ENCODE measurements at regions not wholly inside any gene's neighbourhood (a gene's known extent, or its start where the extent isn't known, plus 50 kb on each side); places are given as distances from the start of the nearest gene placed in this dataset.

DNA sequence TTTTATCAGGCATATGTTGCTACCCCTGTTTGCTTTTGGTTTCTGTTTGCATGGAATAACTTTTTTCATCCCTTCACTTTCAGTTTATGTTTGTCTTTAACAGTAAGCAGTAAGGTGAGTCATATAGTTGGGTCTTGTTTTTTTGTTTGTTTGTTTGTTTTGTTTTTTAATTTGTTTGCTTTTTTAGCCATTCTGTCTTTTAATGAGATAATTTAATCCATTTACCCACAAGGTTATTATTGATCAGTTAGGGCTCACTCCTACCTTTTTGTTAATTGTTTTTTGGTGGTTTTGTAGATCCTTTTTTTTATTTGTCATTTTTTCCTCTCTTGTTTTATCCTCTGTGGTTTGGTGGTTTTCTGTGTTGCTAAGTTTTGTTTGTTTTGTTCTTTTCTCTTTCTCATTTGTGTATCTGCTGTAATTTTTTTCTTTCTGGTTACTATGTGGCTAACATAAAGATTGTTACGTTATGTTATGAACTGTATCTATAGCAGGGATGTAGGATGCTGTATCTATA, 379.5 kb upstream of the MAD2L1 start:
- in situ Hi-C loops (cut with HindIII; ENCODE audit: low pct_unique_long_range_greater_than_20kb, low sequenced_read_pairs) = no loop called here
- no peak for DNase-seq (ENCODE audit: low read depth)

DNA sequence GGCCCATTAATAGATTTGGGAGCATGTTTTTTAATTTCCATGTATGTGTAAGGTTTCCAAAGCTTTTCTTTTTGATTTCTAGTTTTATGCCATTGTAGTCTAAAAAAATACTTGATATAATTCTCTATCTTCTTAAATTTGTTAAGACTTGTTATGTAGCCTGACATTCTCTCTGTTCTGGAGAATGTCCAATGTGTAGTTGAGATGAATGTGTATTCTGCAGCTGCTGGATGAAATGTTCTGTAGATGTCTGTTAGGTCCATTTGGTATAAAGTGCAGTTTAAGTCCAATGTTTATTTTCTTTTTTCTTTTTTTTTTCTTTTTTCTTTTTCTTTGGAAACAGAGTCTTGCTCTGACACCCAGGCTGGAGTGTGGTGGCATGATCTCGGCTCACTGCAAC, 378.5 kb upstream of the MAD2L1 start:
- in situ Hi-C loops (cut with HindIII; ENCODE audit: low pct_unique_long_range_greater_than_20kb, low sequenced_read_pairs) = no loop called here
- no peak for DNase-seq (ENCODE audit: low read depth)

DNA sequence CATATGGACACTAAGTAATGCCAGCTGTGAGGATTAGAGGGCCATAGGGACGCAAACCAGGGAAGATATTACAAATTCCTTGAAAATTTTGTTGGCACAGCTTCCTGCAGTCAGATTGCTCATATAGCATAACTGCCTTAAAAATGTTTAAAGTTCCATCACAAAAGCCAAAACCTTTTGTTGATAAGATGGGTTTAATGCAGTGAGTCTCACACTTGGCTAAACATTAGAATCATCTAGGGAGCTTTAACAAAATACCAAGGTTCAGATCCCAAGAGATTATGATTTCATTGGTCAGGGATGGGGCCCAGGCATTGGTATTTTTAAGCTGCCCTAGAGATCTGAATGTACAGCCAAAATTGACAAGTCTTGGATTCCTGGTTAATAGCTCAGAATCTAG, 376.5 kb upstream of the MAD2L1 start:
- in situ Hi-C loops (cut with HindIII; ENCODE audit: low pct_unique_long_range_greater_than_20kb, low sequenced_read_pairs) = no loop called here
- no peak for DNase-seq (ENCODE audit: low read depth)

DNA sequence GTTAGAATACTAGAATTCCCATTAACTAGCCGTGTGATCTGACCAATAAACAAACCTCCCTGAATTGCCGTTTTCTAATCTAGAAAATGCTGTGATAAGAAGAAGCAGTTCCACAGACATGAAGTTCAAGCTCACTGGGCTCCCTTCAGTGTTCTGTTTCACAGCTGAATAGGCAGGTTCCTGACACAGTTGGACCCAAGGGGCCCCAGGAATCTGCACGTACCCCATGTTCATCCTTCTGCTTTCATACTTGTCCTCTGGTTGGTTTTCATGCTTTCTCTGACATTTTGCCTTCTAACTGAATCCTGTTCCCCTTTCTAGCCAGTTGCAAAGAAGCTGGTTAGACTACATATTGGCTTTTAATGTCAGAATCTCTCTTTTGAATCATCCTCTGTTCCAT, 374.1 kb upstream of the MAD2L1 start:
- DNase-seq (ENCODE audit: low read depth) = no peak
- in situ Hi-C loops (cut with HindIII; ENCODE audit: low pct_unique_long_range_greater_than_20kb, low sequenced_read_pairs) = no loop called here

DNA sequence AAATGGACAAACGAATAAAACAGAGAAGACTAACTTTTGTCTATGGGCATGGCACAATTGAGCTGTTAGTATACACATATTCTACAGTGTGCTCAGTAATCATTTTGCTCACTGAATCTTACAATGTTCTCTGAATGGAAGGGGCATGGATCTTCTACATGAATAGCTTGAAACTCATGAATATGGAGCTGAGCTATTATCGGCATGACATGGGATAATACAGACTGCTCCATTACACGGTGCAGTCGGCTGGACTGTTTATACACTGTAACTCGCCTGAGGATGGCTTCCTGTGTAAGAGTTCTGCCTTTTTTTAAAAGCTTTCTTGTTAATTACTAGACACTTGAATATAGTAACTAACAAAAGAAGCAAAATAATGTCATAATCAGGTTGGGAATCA, 368.5 kb upstream of the MAD2L1 start:
- in situ Hi-C loops (cut with HindIII; ENCODE audit: low pct_unique_long_range_greater_than_20kb, low sequenced_read_pairs) = no loop called here
- DNase-seq (ENCODE audit: low read depth) = no peak

DNA sequence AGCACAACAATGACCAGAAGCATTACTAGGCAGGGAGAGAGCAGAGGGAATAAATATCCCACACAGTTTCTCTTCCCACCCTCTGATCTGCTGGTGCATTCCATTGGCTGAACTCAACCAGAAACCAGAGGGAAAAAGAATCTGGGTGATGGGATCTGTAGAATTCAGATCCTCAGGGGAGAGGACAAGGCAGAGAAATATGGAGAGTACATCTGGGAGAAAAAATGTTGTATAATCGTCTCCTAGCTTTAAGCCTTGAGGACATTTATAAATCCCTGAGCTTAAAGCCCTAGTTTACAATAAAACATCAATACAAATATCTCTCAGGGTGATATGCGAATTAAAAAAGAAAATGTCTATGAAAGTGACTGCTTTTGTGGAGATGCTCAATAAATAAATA, 368.1 kb upstream of the MAD2L1 start:
- in situ Hi-C loops (cut with HindIII; ENCODE audit: low pct_unique_long_range_greater_than_20kb, low sequenced_read_pairs) = no loop called here

DNA sequence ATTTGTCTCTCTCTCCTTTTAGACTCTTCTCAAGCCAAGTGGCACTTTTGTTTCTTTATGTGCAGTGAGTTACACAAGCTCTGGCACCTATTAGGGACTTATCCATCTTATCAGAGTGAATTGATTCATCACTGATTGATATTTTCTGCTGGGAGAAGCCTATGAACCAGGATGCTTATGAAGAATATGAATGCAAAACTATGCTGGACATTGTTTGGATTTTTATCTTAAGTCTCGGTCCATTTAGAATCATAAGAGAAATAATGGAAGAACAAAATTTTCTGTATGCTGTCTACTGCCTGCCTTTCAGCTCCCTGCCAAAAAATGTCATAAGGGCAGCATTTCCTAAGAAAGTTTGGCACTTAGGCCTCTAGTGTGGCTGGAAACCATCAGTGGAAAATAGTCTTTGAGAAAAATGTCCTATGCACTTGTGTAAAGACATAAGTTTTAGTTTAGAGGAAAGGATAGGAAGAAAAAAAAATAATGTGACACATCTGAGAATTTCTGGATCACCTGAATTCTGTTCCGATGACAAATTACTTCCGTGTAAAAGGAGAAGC, 365.7 kb upstream of the MAD2L1 start:
- no peak for DNase-seq (ENCODE audit: low read depth)
- in situ Hi-C loops (cut with HindIII; ENCODE audit: low pct_unique_long_range_greater_than_20kb, low sequenced_read_pairs) = no loop called here

More for the DNA sequence above, 368.1 kb upstream of the MAD2L1 start:
- no peak for DNase-seq (ENCODE audit: low read depth)

DNA sequence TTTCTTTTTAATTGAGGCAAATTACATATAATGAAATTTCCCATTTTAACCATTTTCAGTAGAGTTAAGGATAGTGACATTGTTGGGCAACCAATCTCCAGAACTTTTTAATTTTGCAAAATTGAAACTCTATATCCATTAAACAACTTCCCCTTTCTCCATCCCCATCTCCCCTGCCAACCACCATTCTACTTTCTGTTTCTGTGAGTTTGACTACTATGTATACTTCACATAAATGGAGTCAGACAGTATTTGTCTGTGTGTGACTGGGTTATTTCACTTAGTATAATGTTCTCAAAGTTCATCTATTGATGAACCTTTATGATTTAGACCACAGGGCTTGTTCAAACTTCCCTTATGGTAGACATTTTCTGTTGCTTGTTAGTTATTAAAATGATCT, 364.5 kb upstream of the MAD2L1 start:
- DNase-seq (ENCODE audit: low read depth) = no peak
- in situ Hi-C loops (cut with HindIII; ENCODE audit: low pct_unique_long_range_greater_than_20kb, low sequenced_read_pairs) = no loop called here

DNA sequence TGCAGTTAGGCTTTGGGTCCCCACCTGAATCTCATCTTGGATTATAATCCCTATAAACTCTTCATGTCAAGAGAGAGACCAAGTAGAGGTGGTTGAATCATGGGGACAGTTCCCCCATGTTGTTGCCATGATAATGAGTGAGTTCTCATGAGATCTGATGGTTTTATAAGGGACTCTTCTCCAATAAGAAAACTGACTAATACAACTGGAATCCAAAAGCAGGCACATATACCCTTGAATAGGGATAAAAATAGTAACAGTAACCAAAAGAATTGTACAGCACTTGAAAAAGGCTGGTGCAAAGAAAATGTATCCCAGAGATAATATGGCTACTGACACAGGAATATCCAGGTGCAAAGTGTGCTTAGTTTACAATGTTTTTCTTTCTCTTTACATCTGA, 351.5 kb upstream of the MAD2L1 start:
- no peak for DNase-seq (ENCODE audit: low read depth)
- in situ Hi-C loops (cut with HindIII; ENCODE audit: low pct_unique_long_range_greater_than_20kb, low sequenced_read_pairs) = no loop called here

DNA sequence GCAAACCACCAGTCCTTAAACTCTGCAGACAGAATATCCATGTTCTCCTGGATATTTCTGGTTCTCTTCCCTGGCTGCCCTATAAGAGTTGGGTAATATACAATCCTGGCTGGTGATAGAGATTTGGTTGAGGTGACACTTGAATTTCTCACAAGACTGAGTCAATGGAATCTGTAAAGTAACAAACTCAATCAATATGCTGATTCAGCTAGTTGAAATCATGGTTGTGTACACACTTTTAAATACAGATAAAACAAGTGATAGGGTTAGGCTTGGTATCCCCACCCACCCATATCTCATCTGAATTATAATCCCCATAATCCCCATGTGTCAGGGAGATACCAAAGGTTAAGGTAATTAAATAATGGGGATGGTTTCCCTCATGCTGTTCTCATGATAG, 349.2 kb upstream of the MAD2L1 start:
- in situ Hi-C loops (cut with HindIII; ENCODE audit: low pct_unique_long_range_greater_than_20kb, low sequenced_read_pairs) = no loop called here
- DNase-seq (ENCODE audit: low read depth) = no peak

DNA sequence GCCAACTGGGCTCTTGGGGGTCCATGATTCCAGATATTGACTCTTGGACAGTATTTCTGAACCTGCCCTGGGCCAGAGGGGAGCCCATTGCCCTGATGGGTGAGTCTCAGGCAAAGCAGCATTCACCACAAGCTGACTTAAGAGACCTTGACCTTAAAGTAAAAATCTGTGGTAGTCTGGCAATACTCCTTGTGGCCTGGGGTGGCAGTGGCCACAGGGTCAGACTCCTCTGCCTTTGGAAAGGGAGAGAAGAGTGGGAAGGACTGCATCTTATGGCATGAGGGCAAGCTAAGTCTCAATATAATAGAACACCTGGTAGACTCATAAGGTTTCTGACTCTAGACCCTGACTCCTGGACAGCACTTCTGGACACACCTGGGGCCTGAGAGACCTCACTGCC, 340.3 kb upstream of the MAD2L1 start:
- in situ Hi-C loops (cut with HindIII; ENCODE audit: low pct_unique_long_range_greater_than_20kb, low sequenced_read_pairs) = no loop called here
- DNase-seq (ENCODE audit: low read depth) = no peak

DNA sequence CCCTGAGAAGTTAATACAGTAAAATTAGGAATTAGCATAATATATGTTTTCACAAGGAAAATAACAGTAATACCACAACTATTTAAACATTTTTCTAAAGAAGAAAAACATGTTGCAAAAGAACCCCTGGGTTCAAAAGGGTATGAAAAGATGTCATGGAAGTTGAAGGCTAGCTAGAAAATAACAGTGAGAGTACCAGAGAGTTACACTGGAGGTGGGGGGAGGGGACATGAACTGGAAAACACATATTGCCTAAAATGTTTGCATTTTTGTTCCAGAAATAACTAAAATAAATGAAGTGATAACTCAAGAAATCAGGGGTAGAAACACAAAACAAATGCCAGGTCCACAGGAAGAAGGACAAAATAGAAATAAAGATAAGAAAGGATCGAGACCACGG, 336.6 kb upstream of the MAD2L1 start:
- no peak for DNase-seq (ENCODE audit: low read depth)
- in situ Hi-C loops (cut with HindIII; ENCODE audit: low pct_unique_long_range_greater_than_20kb, low sequenced_read_pairs) = no loop called here

DNA sequence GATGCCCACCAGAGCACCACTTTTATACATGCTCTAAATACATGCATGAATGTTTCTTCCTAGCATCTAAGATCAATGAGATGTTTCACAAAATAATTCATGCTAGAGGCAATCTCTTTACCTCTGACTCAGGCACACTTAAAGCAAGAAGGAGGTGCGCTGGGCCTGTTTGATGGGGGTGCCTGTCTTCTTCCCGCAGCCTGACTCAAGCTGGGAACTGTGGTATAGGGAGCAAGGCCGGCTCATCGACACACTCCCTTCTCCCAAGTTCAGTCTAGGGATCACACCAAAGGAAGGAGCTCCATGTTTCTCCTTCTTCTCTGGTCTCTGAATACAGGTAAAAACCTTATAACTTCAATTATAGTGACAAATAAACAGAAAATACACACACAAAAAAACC, 333.8 kb upstream of the MAD2L1 start:
- DNase-seq (ENCODE audit: low read depth) = no peak
- in situ Hi-C loops (cut with HindIII; ENCODE audit: low pct_unique_long_range_greater_than_20kb, low sequenced_read_pairs) = no loop called here

DNA sequence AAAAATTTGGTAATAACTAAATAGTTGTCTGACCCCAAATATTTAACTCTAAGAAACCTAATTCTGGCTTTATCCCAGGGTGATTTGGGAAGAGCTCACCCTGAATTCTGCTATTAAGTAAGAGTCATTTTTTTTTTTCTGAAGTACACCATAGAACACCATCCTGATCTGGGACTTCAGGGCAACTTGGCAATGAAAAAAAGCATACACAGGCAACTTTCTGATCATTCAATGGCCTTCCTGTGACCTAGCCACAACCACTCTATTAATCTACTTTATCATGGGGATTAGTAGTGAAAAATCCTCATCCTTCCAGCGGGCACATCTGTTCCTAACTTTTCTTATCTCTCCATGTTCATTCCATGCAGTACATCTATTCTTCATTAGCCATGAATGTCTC, 333.2 kb upstream of the MAD2L1 start:
- in situ Hi-C loops (cut with HindIII; ENCODE audit: low pct_unique_long_range_greater_than_20kb, low sequenced_read_pairs) = no loop called here

DNA sequence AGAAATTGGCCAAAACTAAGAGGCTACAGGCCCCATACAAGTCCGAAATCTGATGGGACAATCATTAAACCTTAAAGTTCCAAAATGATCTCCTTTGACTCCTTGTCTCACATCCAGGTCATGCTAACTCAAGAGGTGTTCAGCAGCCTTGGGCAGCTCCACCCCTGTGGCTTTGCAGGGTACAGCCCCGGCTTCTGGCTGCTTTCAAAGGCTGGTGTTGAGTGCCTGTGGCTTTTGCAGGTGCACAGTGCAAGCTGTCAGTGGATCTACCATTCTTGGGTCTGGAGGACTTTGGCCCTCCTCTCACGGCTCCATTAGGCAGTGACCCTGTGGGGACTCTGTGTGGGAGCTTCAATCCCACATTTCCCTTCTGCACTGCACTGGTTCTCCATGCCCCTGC, 329.1 kb upstream of the MAD2L1 start:
- in situ Hi-C loops (cut with HindIII; ENCODE audit: low pct_unique_long_range_greater_than_20kb, low sequenced_read_pairs) = no loop called here
- DNase-seq (ENCODE audit: low read depth) = no peak

More for the DNA sequence above, 333.2 kb upstream of the MAD2L1 start:
- DNase-seq (ENCODE audit: low read depth) = no peak

DNA sequence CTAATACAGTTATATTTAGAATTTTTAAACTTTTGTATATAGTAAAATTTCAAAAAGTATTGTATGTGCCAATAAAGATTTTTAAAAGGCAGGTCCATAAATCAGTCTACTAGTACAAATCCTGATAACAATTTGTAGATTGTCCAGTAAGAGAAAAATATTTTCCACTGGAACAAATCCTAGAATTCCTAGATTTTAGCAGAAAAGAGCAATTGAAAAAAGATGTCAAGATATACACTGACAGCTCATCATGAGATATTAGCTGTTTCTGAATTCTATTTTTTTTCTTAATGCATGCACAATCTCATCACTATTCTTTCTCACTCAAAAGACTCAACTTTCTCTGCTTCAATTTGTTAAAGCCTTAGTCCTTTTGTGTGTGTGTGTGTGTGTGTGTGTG, 289.2 kb upstream of the MAD2L1 start:
- no peak for DNase-seq (ENCODE audit: low read depth)
- in situ Hi-C loops (cut with HindIII; ENCODE audit: low pct_unique_long_range_greater_than_20kb, low sequenced_read_pairs) = no loop called here

DNA sequence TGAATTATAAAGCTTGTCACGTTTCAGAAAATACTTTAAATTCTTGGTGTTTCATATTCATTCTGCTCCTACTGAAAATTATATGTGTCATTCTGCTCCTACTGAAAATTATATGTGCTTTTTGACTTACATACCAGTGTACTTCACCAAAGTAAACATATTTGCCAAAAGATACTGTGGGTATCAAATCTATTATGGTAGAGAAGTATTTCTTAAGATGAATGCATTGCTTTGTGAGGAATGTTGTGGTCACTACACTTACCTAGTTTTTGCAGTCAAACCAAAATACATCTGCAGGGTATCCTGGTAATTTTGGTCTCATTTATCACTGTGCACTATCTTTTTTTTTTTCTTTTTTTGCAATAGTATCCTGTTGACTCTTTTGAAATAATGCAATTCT, 287.7 kb upstream of the MAD2L1 start:
- in situ Hi-C loops (cut with HindIII; ENCODE audit: low pct_unique_long_range_greater_than_20kb, low sequenced_read_pairs) = no loop called here
- no peak for DNase-seq (ENCODE audit: low read depth)

DNA sequence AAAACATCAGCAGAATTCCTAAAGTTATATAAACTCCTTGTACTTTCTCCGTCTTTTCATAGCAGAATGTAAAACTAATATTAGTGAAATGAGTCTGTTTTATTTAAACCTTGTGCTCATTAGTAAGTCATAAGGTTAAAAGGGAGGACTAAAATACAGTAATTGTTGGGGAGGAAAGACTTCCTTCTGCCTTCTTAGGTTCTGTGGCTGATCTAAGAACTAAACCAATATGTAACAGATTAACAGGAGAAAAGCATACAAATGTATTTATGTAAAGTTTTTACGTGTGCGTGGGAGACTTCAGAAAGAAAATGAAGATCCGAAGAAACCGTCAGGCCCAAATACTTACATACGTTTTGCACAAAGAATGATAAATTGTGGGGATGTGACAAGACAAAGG, 286.6 kb upstream of the MAD2L1 start:
- no peak for DNase-seq (ENCODE audit: low read depth)
- in situ Hi-C loops (cut with HindIII; ENCODE audit: low pct_unique_long_range_greater_than_20kb, low sequenced_read_pairs) = no loop called here

DNA sequence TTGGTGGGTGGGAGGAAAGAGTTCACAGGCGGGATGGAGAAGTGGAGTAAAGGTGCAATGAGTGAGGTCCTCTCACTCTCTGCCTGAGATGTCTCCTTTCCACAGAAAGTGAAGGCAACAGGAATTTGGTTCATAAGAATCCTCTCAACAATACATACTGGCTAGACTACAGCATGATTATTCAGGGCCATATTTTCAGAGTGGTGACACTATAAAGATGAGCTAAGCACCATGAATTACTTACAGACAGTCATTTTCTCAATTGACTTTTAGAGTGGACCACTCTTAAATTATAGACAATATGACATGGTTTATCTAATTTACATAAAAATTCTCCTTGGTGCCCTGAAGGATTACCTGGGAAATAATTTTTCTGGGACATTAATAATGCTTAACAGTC, 286.1 kb upstream of the MAD2L1 start:
- in situ Hi-C loops (cut with HindIII; ENCODE audit: low pct_unique_long_range_greater_than_20kb, low sequenced_read_pairs) = no loop called here
- DNase-seq (ENCODE audit: low read depth) = no peak

DNA sequence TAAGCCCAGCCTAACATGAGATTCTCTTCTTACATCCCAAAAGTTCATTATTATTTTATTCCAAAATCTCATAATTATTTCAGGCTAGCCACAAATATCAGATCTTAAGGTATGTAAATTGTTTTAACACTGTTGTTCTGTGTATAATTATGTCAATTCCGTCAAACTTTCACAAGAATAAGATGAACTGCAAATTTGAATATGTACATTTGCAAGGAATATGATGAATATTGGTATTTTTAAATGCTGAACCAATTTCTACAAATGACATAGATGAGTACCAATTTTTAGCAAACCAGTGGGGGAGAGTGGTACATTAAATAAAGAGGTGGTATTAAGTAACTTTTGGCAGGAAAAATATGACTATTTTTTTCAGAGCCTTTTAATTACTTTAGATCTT, 282.3 kb upstream of the MAD2L1 start:
- DNase-seq (ENCODE audit: low read depth) = no peak
- in situ Hi-C loops (cut with HindIII; ENCODE audit: low pct_unique_long_range_greater_than_20kb, low sequenced_read_pairs) = no loop called here

DNA sequence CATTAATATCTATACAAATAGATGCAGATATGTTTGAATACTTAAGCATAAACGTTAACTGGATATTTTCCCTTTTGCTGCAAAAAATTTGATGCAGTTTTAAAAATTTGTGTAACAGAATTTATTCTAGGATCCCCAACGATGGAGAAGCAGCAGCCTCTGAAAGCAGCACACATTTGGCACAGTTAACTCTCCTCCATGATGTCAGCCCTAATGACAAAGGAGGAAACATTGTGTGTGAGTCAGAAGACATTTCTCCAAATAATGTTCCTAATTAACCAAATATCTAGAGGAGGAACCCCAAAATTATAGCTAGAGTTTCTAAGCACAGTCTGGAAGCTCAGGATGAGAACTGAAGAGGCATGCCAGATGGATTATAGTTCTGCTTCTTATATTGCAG, 281.9 kb upstream of the MAD2L1 start:
- in situ Hi-C loops (cut with HindIII; ENCODE audit: low pct_unique_long_range_greater_than_20kb, low sequenced_read_pairs) = no loop called here
- DNase-seq (ENCODE audit: low read depth) = no peak
